HL-60 (cell line): ENCODE measurements at regions not wholly inside any gene's neighbourhood (a gene's known extent, or its start where the extent isn't known, plus 50 kb on each side); places are given as distances from the start of the nearest gene placed in this dataset.

Experiments
- GABPA ChIP-seq: IDR thresholded peaks from 2 replicates; pipeline ENCODE4 v1.6.1; 2012; ENCODE audit warnings: low read depth
- POLR2AphosphoS5 ChIP-seq: IDR thresholded peaks from 2 replicates; pipeline ENCODE4 v1.6.1; 2012; ENCODE audit warnings: low read depth
- SPI1 ChIP-seq: IDR thresholded peaks from 2 replicates; pipeline ENCODE4 v1.6.1; 2012; ENCODE audit warnings: low read depth, mild to moderate bottlenecking, borderline replicate concordance
- TF ChIP-seq, protein P1 (sequence below): IDR thresholded peaks from one replicate; pipeline ENCODE4 v1.5.1; 2011; ENCODE audit warnings: low read length, control low read depth, inconsistent platforms; ENCODE audit not compliant: insufficient read depth
- TF ChIP-seq, protein P2 (sequence below): IDR thresholded peaks from 2 replicates; pipeline ENCODE4 v1.6.1; 2012; ENCODE audit warnings: low read depth; ENCODE audit not compliant: insufficient replicate concordance

DNA sequence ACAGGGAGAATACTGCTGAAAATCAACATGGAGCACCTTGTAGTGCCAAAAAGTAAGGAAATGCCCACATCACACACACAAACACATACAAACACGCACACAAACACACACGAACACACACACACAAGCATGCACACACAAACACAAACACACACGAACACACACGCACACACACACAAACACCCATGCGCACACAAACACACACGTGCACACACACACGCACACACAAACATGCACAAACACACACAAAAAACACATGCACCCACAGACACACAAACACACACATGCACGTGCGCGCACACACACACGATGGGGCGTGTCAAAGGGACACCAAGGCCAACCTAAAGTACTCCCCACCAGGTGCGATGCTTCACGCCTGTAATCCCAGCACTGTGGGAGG, 61.7 kb upstream of the C14orf180 start:
- TF ChIP-seq POLR2AphosphoS5 (no peak), GABPA (no peak), SPI1 (no peak)
- TF ChIP-seq, protein P1, sequence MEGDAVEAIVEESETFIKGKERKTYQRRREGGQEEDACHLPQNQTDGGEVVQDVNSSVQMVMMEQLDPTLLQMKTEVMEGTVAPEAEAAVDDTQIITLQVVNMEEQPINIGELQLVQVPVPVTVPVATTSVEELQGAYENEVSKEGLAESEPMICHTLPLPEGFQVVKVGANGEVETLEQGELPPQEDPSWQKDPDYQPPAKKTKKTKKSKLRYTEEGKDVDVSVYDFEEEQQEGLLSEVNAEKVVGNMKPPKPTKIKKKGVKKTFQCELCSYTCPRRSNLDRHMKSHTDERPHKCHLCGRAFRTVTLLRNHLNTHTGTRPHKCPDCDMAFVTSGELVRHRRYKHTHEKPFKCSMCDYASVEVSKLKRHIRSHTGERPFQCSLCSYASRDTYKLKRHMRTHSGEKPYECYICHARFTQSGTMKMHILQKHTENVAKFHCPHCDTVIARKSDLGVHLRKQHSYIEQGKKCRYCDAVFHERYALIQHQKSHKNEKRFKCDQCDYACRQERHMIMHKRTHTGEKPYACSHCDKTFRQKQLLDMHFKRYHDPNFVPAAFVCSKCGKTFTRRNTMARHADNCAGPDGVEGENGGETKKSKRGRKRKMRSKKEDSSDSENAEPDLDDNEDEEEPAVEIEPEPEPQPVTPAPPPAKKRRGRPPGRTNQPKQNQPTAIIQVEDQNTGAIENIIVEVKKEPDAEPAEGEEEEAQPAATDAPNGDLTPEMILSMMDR: no peak
- TF ChIP-seq, protein P2, sequence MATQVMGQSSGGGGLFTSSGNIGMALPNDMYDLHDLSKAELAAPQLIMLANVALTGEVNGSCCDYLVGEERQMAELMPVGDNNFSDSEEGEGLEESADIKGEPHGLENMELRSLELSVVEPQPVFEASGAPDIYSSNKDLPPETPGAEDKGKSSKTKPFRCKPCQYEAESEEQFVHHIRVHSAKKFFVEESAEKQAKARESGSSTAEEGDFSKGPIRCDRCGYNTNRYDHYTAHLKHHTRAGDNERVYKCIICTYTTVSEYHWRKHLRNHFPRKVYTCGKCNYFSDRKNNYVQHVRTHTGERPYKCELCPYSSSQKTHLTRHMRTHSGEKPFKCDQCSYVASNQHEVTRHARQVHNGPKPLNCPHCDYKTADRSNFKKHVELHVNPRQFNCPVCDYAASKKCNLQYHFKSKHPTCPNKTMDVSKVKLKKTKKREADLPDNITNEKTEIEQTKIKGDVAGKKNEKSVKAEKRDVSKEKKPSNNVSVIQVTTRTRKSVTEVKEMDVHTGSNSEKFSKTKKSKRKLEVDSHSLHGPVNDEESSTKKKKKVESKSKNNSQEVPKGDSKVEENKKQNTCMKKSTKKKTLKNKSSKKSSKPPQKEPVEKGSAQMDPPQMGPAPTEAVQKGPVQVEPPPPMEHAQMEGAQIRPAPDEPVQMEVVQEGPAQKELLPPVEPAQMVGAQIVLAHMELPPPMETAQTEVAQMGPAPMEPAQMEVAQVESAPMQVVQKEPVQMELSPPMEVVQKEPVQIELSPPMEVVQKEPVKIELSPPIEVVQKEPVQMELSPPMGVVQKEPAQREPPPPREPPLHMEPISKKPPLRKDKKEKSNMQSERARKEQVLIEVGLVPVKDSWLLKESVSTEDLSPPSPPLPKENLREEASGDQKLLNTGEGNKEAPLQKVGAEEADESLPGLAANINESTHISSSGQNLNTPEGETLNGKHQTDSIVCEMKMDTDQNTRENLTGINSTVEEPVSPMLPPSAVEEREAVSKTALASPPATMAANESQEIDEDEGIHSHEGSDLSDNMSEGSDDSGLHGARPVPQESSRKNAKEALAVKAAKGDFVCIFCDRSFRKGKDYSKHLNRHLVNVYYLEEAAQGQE: no peak
